ENCODE measurements at regions not wholly inside any gene's neighbourhood (a gene's known extent, or its start where the extent isn't known, plus 50 kb on each side); places are given as distances from the start of the nearest gene placed in this dataset.

- no peak for TF ChIP-seq EZH2 (IDR thresholded peaks at IDR 0.05; ENCODE audit: low read depth)
- TF ChIP-seq, protein P1, sequence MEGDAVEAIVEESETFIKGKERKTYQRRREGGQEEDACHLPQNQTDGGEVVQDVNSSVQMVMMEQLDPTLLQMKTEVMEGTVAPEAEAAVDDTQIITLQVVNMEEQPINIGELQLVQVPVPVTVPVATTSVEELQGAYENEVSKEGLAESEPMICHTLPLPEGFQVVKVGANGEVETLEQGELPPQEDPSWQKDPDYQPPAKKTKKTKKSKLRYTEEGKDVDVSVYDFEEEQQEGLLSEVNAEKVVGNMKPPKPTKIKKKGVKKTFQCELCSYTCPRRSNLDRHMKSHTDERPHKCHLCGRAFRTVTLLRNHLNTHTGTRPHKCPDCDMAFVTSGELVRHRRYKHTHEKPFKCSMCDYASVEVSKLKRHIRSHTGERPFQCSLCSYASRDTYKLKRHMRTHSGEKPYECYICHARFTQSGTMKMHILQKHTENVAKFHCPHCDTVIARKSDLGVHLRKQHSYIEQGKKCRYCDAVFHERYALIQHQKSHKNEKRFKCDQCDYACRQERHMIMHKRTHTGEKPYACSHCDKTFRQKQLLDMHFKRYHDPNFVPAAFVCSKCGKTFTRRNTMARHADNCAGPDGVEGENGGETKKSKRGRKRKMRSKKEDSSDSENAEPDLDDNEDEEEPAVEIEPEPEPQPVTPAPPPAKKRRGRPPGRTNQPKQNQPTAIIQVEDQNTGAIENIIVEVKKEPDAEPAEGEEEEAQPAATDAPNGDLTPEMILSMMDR (conservative IDR thresholded peaks at IDR 0.05) = no peak
These were observed 82.6 kb upstream of the NPVF start for GRCh38 chr7:25310896-25311295.
